GM23338 (cell line): ENCODE measurements at regions not wholly inside any gene's neighbourhood (a gene's known extent, or its start where the extent isn't known, plus 50 kb on each side); places are given as distances from the start of the nearest gene placed in this dataset.

ENCODE experiments used
- ATAC-seq: fragments of 200-7000 bp; cut with Tn5 transposase; 3 replicates; pipeline ENCODE4 v1.9.1; 2020
- DNase-seq: peaks from one replicate; pipeline ENCODE4 v3.0.0-alpha.2; 2015; ENCODE audit warnings: low spot score
- H2AFZ ChIP-seq: fragments of 200-600 bp; sonication (generic); 2 replicates; pipeline ENCODE4 v1.8.0; 2016; ENCODE audit warnings: antibody characterized with exemption, mild to moderate bottlenecking, moderate library complexity
- H3F3A ChIP-seq: fragments of 200-600 bp; sonication (generic); replicated peaks from 2 replicates; pipeline ENCODE4 v1.8.0; 2017; ENCODE audit warnings: antibody characterized with exemption, mixed run types, low read depth
- H3K27ac ChIP-seq: fragments of 200-600 bp; sonication (generic); 2 replicates; pipeline ENCODE4 v1.6.1; 2016; ENCODE audit warnings: low read depth
- H3K27me3 ChIP-seq: fragments of 200-600 bp; sonication (generic); 2 replicates; pipeline ENCODE4 v1.8.0; 2016; ENCODE audit warnings: mild to moderate bottlenecking, mixed run types, moderate library complexity; ENCODE audit not compliant: insufficient read depth
- H3K36me3 ChIP-seq: fragments of 200-600 bp; sonication (generic); 2 replicates; pipeline ENCODE4 v1.8.0; 2016; ENCODE audit warnings: mild to moderate bottlenecking; ENCODE audit not compliant: insufficient read depth
- H3K4me1 ChIP-seq: fragments of 200-600 bp; sonication (generic); 2 replicates; pipeline ENCODE4 v1.8.0; 2016; ENCODE audit warnings: mild to moderate bottlenecking, moderate library complexity; ENCODE audit not compliant: insufficient read depth
- H3K4me2 ChIP-seq: fragments of 200-600 bp; sonication (generic); 2 replicates; pipeline ENCODE4 v1.7.1; 2017; ENCODE audit warnings: mixed run types
- H3K4me3 ChIP-seq: fragments of 200-600 bp; sonication (generic); 2 replicates; pipeline ENCODE4 v1.6.1; 2016; ENCODE audit warnings: mixed run types
- H3K79me2 ChIP-seq: fragments of 200-600 bp; sonication (generic); replicated peaks from 2 replicates; pipeline ENCODE4 v1.8.0; 2017; ENCODE audit warnings: mild to moderate bottlenecking; ENCODE audit not compliant: insufficient read depth
- H3K9me2 ChIP-seq: fragments of 200-600 bp; sonication (generic); 2 replicates; pipeline ENCODE4 v1.8.0; 2017; ENCODE audit not compliant: insufficient read depth
- H4K20me1 ChIP-seq: fragments of 200-600 bp; sonication (generic); replicated peaks from 2 replicates; pipeline ENCODE4 v1.8.0; 2017; ENCODE audit warnings: mild to moderate bottlenecking; ENCODE audit not compliant: insufficient read depth
- H3K27ac Mint-ChIP-seq: 2 replicates; pipeline ENCODE4 v1.8.0; 2020; ENCODE audit warnings: inconsistent platforms, mild to moderate bottlenecking, moderate library complexity, mixed read lengths
- H3K27me3 Mint-ChIP-seq: 3 replicates; pipeline ENCODE4 v1.8.0; 2022; ENCODE audit warnings: low read depth, mild to moderate bottlenecking, moderate library complexity, mixed read lengths, inconsistent platforms; ENCODE audit not compliant: insufficient read depth, poor library complexity
- H3K36me3 Mint-ChIP-seq: 3 replicates; pipeline ENCODE4 v1.8.0; 2021; ENCODE audit warnings: low read depth, mild to moderate bottlenecking, inconsistent platforms, moderate library complexity, mixed read lengths
- H3K4me1 Mint-ChIP-seq: 3 replicates; pipeline ENCODE4 v1.8.0; 2020; ENCODE audit warnings: mild to moderate bottlenecking, inconsistent platforms, mixed read lengths
- H3K4me3 Mint-ChIP-seq: 3 replicates; pipeline ENCODE4 v1.8.0; 2021; ENCODE audit warnings: moderate library complexity, mild to moderate bottlenecking, inconsistent platforms, mixed read lengths
- H3K9me3 Mint-ChIP-seq: 3 replicates; pipeline ENCODE4 v1.8.0; 2020; ENCODE audit warnings: moderate library complexity, mild to moderate bottlenecking, inconsistent platforms, mixed read lengths
- CREB1 ChIP-seq: fragments of 250-450 bp; sonication (Bioruptor Pico); IDR thresholded peaks from 2 replicates; pipeline ENCODE4 v1.5.0; 2020; ENCODE audit warnings: low read depth, mild to moderate bottlenecking, moderate library complexity
- ETS1 ChIP-seq: IDR thresholded peaks from 2 replicates; pipeline ENCODE4 v1.6.1; 2016; ENCODE audit warnings: antibody characterized with exemption
- EZH2 ChIP-seq: fragments of 200-600 bp; sonication (generic); IDR thresholded peaks from one replicate; pipeline ENCODE4 v1.8.0; 2017; ENCODE audit warnings: antibody characterized with exemption, mild to moderate bottlenecking, low read depth; ENCODE audit not compliant: unreplicated experiment
- EZH2phosphoT487 ChIP-seq: fragments of 200-600 bp; sonication (generic); IDR thresholded peaks from one replicate; pipeline ENCODE4 v1.8.1; 2018; ENCODE audit warnings: antibody characterized with exemption; ENCODE audit not compliant: unreplicated experiment
- JUNB ChIP-seq: IDR thresholded peaks from one replicate; pipeline ENCODE4 v1.6.1; 2016; ENCODE audit warnings: antibody characterized with exemption; ENCODE audit not compliant: unreplicated experiment
- NANOG ChIP-seq: IDR thresholded peaks from 2 replicates; pipeline ENCODE4 v1.6.1; 2016; ENCODE audit warnings: antibody characterized with exemption, borderline replicate concordance
- POLR2AphosphoS5 ChIP-seq: IDR thresholded peaks from 2 replicates; pipeline ENCODE4 v1.6.1; 2016; ENCODE audit warnings: antibody characterized with exemption, low read depth
- REST ChIP-seq: IDR thresholded peaks from one replicate; pipeline ENCODE4 v1.6.1; 2018; ENCODE audit warnings: antibody characterized with exemption; ENCODE audit not compliant: unreplicated experiment
- STAT1 ChIP-seq: IDR thresholded peaks from one replicate; pipeline ENCODE4 v1.6.1; 2016; ENCODE audit warnings: antibody characterized with exemption; ENCODE audit not compliant: unreplicated experiment
- ZNF114 ChIP-seq: fragments of 250-450 bp; sonication (Bioruptor Pico); IDR thresholded peaks from 2 replicates; pipeline ENCODE4 v1.5.0; 2020; ENCODE audit warnings: mild to moderate bottlenecking, moderate library complexity
- ZNF331 ChIP-seq: fragments of 250-450 bp; sonication (Bioruptor Pico); IDR thresholded peaks from 2 replicates; pipeline ENCODE4 v1.5.0; 2020; ENCODE audit warnings: low read depth, mild to moderate bottlenecking, moderate library complexity

- no peak for TF ChIP-seq EZH2
- TF ChIP-seq POLR2AphosphoS5, result no peak
- TF ChIP-seq NANOG, result no peak
- no peak for TF ChIP-seq EZH2phosphoT487
- no peak for TF ChIP-seq ZNF331 (CRISPR knock-in tag)
Observed at GRCh38 chr1:162937716-162938395, 76.9 kb upstream of the CCDC190 start (continued).

GRCh38 chr1:162930976-162931560 is 70.1 kb upstream of the CCDC190 start:
- H3K27ac Mint-ChIP-seq, result no peak overlapping the region
- Histone ChIP-seq H3K36me3 (no peaks in the 10 kb centered on the region), H3K27ac (no peak overlapping the region), H2AFZ (no peak overlapping the region), H3K4me1 (no peaks in the 10 kb centered on the region), H3K27me3 (no peaks in the 10 kb centered on the region), H3K4me3 (no peak overlapping the region), H4K20me1 (no peaks in the 10 kb centered on the region), H3K79me2 (no peaks in the 10 kb centered on the region), H3K9me2 (0 out of 2 replicates have a peak, but pooled peaks cover 3% of the 10 kb centered on the region), H3K4me2 (no peak overlapping the region), H3F3A (no peaks in the 10 kb centered on the region)
- H3K27me3 Mint-ChIP-seq, result no peaks in the 10 kb centered on the region
- H3K36me3 Mint-ChIP-seq, result no peaks in the 10 kb centered on the region
- DNase-seq (no peak), ATAC-seq (no peak)
- no peaks in the 10 kb centered on the region for H3K9me3 Mint-ChIP-seq
- H3K4me1 Mint-ChIP-seq, result no peaks in the 10 kb centered on the region
- TF ChIP-seq ZNF331 (CRISPR knock-in tag) (no peak), JUNB (no peak)
- no peak overlapping the region for H3K4me3 Mint-ChIP-seq

- TF ChIP-seq ZNF331 (CRISPR knock-in tag), result no peak
- ATAC-seq, result no peak
Observed at GRCh38 chr1:162930532-162930931, 69.6 kb upstream of the CCDC190 start.

GRCh38 chr1:162929177-162929576 is 68.2 kb upstream of the CCDC190 start:
- Mint-ChIP-seq H3K9me3 (no peaks in the 10 kb centered on the region), H3K27me3 (peaks cover 2% of the 10 kb centered on the region), H3K4me3 (no peak overlapping the region), H3K4me1 (no peaks in the 10 kb centered on the region), H3K27ac (no peak overlapping the region), H3K36me3 (no peaks in the 10 kb centered on the region)
- Histone ChIP-seq H3K4me2 (no peak overlapping the region), H3F3A (no peaks in the 10 kb centered on the region), H2AFZ (no peak overlapping the region), H3K27ac (no peak overlapping the region), H3K4me3 (no peak overlapping the region), H4K20me1 (no peaks in the 10 kb centered on the region), H3K27me3 (no peaks in the 10 kb centered on the region), H3K36me3 (no peaks in the 10 kb centered on the region), H3K4me1 (no peaks in the 10 kb centered on the region), H3K9me2 (0 out of 2 replicates have a peak, but pooled peaks cover 3% of the 10 kb centered on the region), H3K79me2 (no peaks in the 10 kb centered on the region)
- DNase-seq (no peak), ATAC-seq (no peak)
- no peak for TF ChIP-seq EZH2
- no peak for TF ChIP-seq CREB1 (CRISPR knock-in tag)
- no peak for TF ChIP-seq STAT1
- no peak for TF ChIP-seq JUNB
- TF ChIP-seq REST, result no peak
- TF ChIP-seq ZNF331 (CRISPR knock-in tag), result no peak
- no peak for TF ChIP-seq ZNF114 (CRISPR knock-in tag)
- TF ChIP-seq NANOG, result no peak
- no peak for TF ChIP-seq ETS1

More at GRCh38 chr1:162930532-162930931, 69.6 kb upstream of the CCDC190 start:
- Histone ChIP-seq H3K36me3 (no peaks in the 10 kb centered on the region), H3K27me3 (no peaks in the 10 kb centered on the region), H3K4me3 (no peak overlapping the region), H3K4me2 (no peak overlapping the region), H3K9me2 (0 out of 2 replicates have a peak, but pooled peaks cover 3% of the 10 kb centered on the region), H4K20me1 (no peaks in the 10 kb centered on the region), H3K27ac (no peak overlapping the region), H3K79me2 (no peaks in the 10 kb centered on the region), H2AFZ (no peak overlapping the region), H3F3A (no peaks in the 10 kb centered on the region), H3K4me1 (no peaks in the 10 kb centered on the region)
- Mint-ChIP-seq H3K36me3 (no peaks in the 10 kb centered on the region), H3K27me3 (peaks cover 2% of the 10 kb centered on the region), H3K27ac (no peak overlapping the region), H3K4me1 (no peaks in the 10 kb centered on the region), H3K4me3 (no peak overlapping the region), H3K9me3 (no peaks in the 10 kb centered on the region)
- DNase-seq, result no peak
